ENCODE measurements at regions not wholly inside any gene's neighbourhood (a gene's known extent, or its start where the extent isn't known, plus 50 kb on each side); places are given as distances from the start of the nearest gene placed in this dataset.
"Not testable (repeated sequence)": the region's sequence is repeated elsewhere in the genome, so short reads cannot be mapped to it uniquely, and the experiment has no call there.

GRCh38 chr15:95202569-95203349 lies 971.4 kb downstream of the MCTP2 start:
- DNase-seq = no peak

- no peak for DNase-seq
These were observed 973.7 kb downstream of the MCTP2 start for GRCh38 chr15:95205077-95205476.

GRCh38 chr15:95205830-95206229 lies 974.5 kb downstream of the MCTP2 start:
- DNase-seq = not testable (repeated sequence)

- DNase-seq = no peak
These were observed 976.7 kb downstream of the MCTP2 start for GRCh38 chr15:95208071-95208470.

GRCh38 chr15:95208988-95209387 lies 977.6 kb downstream of the MCTP2 start:
- no peak for DNase-seq

- DNase-seq = no peak
These were observed 979.1 kb downstream of the MCTP2 start for GRCh38 chr15:95210436-95210981.

- DNase-seq = no peak
These were observed 983.7 kb downstream of the MCTP2 start for GRCh38 chr15:95215017-95215416.

GRCh38 chr15:95226835-95227234 lies 995.5 kb downstream of the MCTP2 start:
- no peak for DNase-seq

GRCh38 chr15:95227235-95227634 lies 995.9 kb downstream of the MCTP2 start:
- no peak for DNase-seq

GRCh38 chr15:95228856-95229555 lies 997.6 kb downstream of the MCTP2 start:
- no peak for DNase-seq

- DNase-seq = no peak
These were observed 1003.7 kb downstream of the MCTP2 start for GRCh38 chr15:95235033-95235432.

GRCh38 chr15:95247071-95247984 lies 1016.0 kb downstream of the MCTP2 start:
- no peak for DNase-seq

- no peak for DNase-seq
These were observed 1018.2 kb downstream of the MCTP2 start for GRCh38 chr15:95249524-95249923.

- DNase-seq = no peak
These were observed 1021.0 kb downstream of the MCTP2 start for GRCh38 chr15:95252404-95252803.

GRCh38 chr15:95254263-95254662 lies 1022.9 kb downstream of the MCTP2 start:
- no peak for DNase-seq

- peak; percentile 21 to 55 for DNase-seq
These were observed 1028.2 kb downstream of the MCTP2 start for GRCh38 chr15:95259513-95259912.

- no peak for DNase-seq
These were observed 1028.6 kb downstream of the MCTP2 start for GRCh38 chr15:95259965-95260364.

- no peak for DNase-seq
These were observed 1029.5 kb downstream of the MCTP2 start for GRCh38 chr15:95260856-95261255.

GRCh38 chr15:95261546-95261945 lies 1030.2 kb downstream of the MCTP2 start:
- DNase-seq = no peak

- no peak for DNase-seq
These were observed 1030.6 kb downstream of the MCTP2 start for GRCh38 chr15:95261968-95262367.

GRCh38 chr15:95262866-95263564 lies 1031.7 kb downstream of the MCTP2 start:
- no peak for DNase-seq

- DNase-seq = no peak
These were observed 1032.4 kb downstream of the MCTP2 start for GRCh38 chr15:95263751-95264150.
